Neural cell (in vitro differentiated cells): ENCODE measurements at regions not wholly inside any gene's neighbourhood (a gene's known extent, or its start where the extent isn't known, plus 50 kb on each side); places are given as distances from the start of the nearest gene placed in this dataset.

Experiments
- EP300 ChIP-seq: fragments of 450-650 bp; conservative IDR thresholded peaks from 2 replicates; pipeline ENCODE4 v1.6.1; 2014; ENCODE audit warnings: antibody characterized with exemption, mild to moderate bottlenecking, moderate library complexity; ENCODE audit not compliant: poor library complexity, severe bottlenecking
- EZH2 ChIP-seq: fragments of 200-600, 300-800 bp; shearing (Covaris generic), sonication (generic); IDR thresholded peaks from 2 replicates; pipeline ENCODE4 v1.6.1; 2014; ENCODE audit warnings: antibody characterized with exemption, low read length, borderline replicate concordance, mild to moderate bottlenecking; ENCODE audit not compliant: insufficient read depth, poor library complexity, severe bottlenecking
- MXI1 ChIP-seq: fragments of 450-650 bp; conservative IDR thresholded peaks from 2 replicates; pipeline ENCODE4 v1.6.1; 2014; ENCODE audit warnings: antibody characterized with exemption, mild to moderate bottlenecking; ENCODE audit not compliant: poor library complexity, severe bottlenecking
- POLR2AphosphoS5 ChIP-seq: IDR thresholded peaks from 2 replicates; pipeline ENCODE4 v1.6.1; 2012
- RAD21 ChIP-seq: fragments of 450-650 bp; conservative IDR thresholded peaks from 2 replicates; pipeline ENCODE4 v1.6.1; 2014; ENCODE audit warnings: antibody characterized with exemption, mild to moderate bottlenecking, moderate library complexity
- SMC3 ChIP-seq: fragments of 450-650 bp; conservative IDR thresholded peaks from 2 replicates; pipeline ENCODE4 v1.6.1; 2014; ENCODE audit warnings: antibody characterized with exemption, mild to moderate bottlenecking, moderate library complexity; ENCODE audit not compliant: poor library complexity
- TAF1 ChIP-seq: IDR thresholded peaks from 2 replicates; pipeline ENCODE4 v1.6.1; 2012; ENCODE audit warnings: low read depth
- TF ChIP-seq, protein P1 (sequence below): fragments of 450-650 bp; IDR thresholded peaks from 2 replicates; pipeline ENCODE4 v1.5.1; 2014; ENCODE audit warnings: antibody characterized with exemption, mild to moderate bottlenecking, moderate library complexity; ENCODE audit not compliant: poor library complexity, severe bottlenecking
- TF ChIP-seq, protein P2 (sequence below): IDR thresholded peaks from 2 replicates; pipeline ENCODE4 v1.6.1; 2012; ENCODE audit warnings: borderline replicate concordance

DNA sequence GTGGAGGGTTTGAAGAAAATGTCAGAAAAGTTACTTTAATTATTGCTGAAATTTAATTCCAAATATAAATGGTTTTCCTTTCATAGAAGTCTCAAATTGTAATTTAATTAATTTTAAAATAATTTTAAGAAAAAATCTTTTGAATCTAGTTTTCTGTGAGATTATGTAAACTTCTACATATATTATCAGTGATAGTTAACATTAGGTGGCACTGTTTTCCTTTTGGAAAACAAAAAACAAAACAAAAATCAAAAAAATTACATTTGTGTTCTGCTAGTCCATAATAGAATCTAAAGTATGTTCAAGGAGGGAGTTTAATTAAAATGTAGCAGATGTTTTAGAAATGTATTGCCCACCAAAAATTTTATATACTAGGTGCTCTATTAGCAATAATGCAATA lies 1456.7 kb downstream of the REEP3 start:
- TF ChIP-seq EP300 (no peak), SMC3 (no peak), RAD21 (peak; percentile 49), POLR2AphosphoS5 (no peak), TAF1 (no peak), EZH2 (no peak), MXI1 (no peak)
- TF ChIP-seq, protein P1, sequence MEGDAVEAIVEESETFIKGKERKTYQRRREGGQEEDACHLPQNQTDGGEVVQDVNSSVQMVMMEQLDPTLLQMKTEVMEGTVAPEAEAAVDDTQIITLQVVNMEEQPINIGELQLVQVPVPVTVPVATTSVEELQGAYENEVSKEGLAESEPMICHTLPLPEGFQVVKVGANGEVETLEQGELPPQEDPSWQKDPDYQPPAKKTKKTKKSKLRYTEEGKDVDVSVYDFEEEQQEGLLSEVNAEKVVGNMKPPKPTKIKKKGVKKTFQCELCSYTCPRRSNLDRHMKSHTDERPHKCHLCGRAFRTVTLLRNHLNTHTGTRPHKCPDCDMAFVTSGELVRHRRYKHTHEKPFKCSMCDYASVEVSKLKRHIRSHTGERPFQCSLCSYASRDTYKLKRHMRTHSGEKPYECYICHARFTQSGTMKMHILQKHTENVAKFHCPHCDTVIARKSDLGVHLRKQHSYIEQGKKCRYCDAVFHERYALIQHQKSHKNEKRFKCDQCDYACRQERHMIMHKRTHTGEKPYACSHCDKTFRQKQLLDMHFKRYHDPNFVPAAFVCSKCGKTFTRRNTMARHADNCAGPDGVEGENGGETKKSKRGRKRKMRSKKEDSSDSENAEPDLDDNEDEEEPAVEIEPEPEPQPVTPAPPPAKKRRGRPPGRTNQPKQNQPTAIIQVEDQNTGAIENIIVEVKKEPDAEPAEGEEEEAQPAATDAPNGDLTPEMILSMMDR = peak; percentile 38
- TF ChIP-seq, protein P2, sequence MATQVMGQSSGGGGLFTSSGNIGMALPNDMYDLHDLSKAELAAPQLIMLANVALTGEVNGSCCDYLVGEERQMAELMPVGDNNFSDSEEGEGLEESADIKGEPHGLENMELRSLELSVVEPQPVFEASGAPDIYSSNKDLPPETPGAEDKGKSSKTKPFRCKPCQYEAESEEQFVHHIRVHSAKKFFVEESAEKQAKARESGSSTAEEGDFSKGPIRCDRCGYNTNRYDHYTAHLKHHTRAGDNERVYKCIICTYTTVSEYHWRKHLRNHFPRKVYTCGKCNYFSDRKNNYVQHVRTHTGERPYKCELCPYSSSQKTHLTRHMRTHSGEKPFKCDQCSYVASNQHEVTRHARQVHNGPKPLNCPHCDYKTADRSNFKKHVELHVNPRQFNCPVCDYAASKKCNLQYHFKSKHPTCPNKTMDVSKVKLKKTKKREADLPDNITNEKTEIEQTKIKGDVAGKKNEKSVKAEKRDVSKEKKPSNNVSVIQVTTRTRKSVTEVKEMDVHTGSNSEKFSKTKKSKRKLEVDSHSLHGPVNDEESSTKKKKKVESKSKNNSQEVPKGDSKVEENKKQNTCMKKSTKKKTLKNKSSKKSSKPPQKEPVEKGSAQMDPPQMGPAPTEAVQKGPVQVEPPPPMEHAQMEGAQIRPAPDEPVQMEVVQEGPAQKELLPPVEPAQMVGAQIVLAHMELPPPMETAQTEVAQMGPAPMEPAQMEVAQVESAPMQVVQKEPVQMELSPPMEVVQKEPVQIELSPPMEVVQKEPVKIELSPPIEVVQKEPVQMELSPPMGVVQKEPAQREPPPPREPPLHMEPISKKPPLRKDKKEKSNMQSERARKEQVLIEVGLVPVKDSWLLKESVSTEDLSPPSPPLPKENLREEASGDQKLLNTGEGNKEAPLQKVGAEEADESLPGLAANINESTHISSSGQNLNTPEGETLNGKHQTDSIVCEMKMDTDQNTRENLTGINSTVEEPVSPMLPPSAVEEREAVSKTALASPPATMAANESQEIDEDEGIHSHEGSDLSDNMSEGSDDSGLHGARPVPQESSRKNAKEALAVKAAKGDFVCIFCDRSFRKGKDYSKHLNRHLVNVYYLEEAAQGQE = no peak
